Esophagus (tissue), 2 donors: ENCODE measurements at regions not wholly inside any gene's neighbourhood (a gene's known extent, or its start where the extent isn't known, plus 50 kb on each side); places are given as distances from the start of the nearest gene placed in this dataset.
A peak's percentile ranks its signal among the peaks of the same experiment; 100 is the strongest.
"Not testable (repeated sequence)": the region's sequence is repeated elsewhere in the genome, so short reads cannot be mapped to it uniquely, and the experiment has no call there.

Experiments
- H3K27ac ChIP-seq, 2 donors: one replicate each; pipeline ENCODE4 v1.5.1; 2013; ENCODE audit warnings: low read depth in 2 of 2, mild to moderate bottlenecking in 2 of 2, inconsistent platforms in 1 of 2, low read length in 1 of 2, moderate library complexity in 1 of 2
- H3K27me3 ChIP-seq, 2 donors: one replicate each; pipeline ENCODE4 v1.6.1; 2013; ENCODE audit warnings: low read length in 2 of 2, control low read depth in 1 of 2, mild to moderate bottlenecking in 1 of 2; ENCODE audit not compliant: insufficient read depth in 2 of 2, control insufficient read depth in 1 of 2
- H3K36me3 ChIP-seq, 2 donors: one replicate each; pipeline ENCODE4 v1.6.1; 2013; ENCODE audit warnings: low read length in 1 of 2; ENCODE audit not compliant: control insufficient read depth in 2 of 2, insufficient read depth in 2 of 2
- H3K4me1 ChIP-seq, 2 donors: one replicate each; pipeline ENCODE4 v1.6.1; 2013; ENCODE audit warnings: low read length in 1 of 2; ENCODE audit not compliant: control insufficient read depth in 2 of 2, insufficient read depth in 2 of 2
- H3K4me3 ChIP-seq, 2 donors: one replicate each; pipeline ENCODE4 v1.5.1; 2013; ENCODE audit warnings: low read length in 2 of 2, mild to moderate bottlenecking in 2 of 2, low read depth in 1 of 2, moderate library complexity in 1 of 2
- H3K9me3 ChIP-seq, 2 donors: one replicate each; pipeline ENCODE4 v1.6.1; 2013; ENCODE audit warnings: mild to moderate bottlenecking in 2 of 2, low read depth in 1 of 2, low read length in 1 of 2, moderate library complexity in 1 of 2; ENCODE audit not compliant: control insufficient read depth in 2 of 2, insufficient read depth in 1 of 2
- WGBS, 2 donors: extraction: QIAGEN DNeasy Blood & Tissue Kit; methylation state at CpG; one replicate each; pipeline ENCODE4 v1.1.7; 2013; 5-methylcytosine and 5-hydroxymethylcytosine counted together
- donor health status: healthy with polysubstance abuse.
- donor health status: Bipolar disorder and iron deficiency.

- 23 to 26% methylated on average over 4 of the region's 4 CpGs for WGBS, 2 donors
- Histone ChIP-seq H3K4me3 (no peak overlapping the region), H3K27me3 (no peaks in the 10 kb centered on the region), H3K36me3 (no peaks in the 10 kb centered on the region), H3K4me1 (peaks cover 0 to 5% of the 10 kb centered on the region in 2 donors), H3K27ac (peak overlapping the region; percentile 21 to 54), H3K9me3 (peaks cover 0 to 7% of the 10 kb centered on the region in 2 donors)
These were observed 88.8 kb upstream of the HES1 start for GRCh38 chr3:194046995-194047645.

GRCh38 chr3:194049394-194049793, 86.6 kb upstream of the HES1 start:
- Histone ChIP-seq H3K4me1 (peaks cover 0 to 5% of the 10 kb centered on the region in 2 donors), H3K36me3 (no peaks in the 10 kb centered on the region), H3K27ac (no peak overlapping the region), H3K9me3 (peaks cover 0 to 7% of the 10 kb centered on the region in 2 donors), H3K27me3 (no peaks in the 10 kb centered on the region), H3K4me3 (no peak overlapping the region)
- WGBS, 2 donors: 98% methylated on average over 1 of the region's 1 CpG

- Histone ChIP-seq H3K4me3 (no peak overlapping the region), H3K9me3 (peaks cover 0 to 7% of the 10 kb centered on the region in 2 donors), H3K4me1 (peaks cover 0 to 5% of the 10 kb centered on the region in 2 donors), H3K27me3 (no peaks in the 10 kb centered on the region), H3K36me3 (no peaks in the 10 kb centered on the region), H3K27ac (no peak overlapping the region)
- WGBS, 2 donors: 93 to 99% methylated on average over 1 of the region's 1 CpG
These were observed 85.1 kb upstream of the HES1 start for GRCh38 chr3:194050782-194051320.

- Histone ChIP-seq H3K27me3 (no peaks in the 10 kb centered on the region), H3K4me3 (no peak overlapping the region), H3K27ac (no peak overlapping the region), H3K36me3 (no peaks in the 10 kb centered on the region), H3K4me1 (peaks cover 0 to 7% of the 10 kb centered on the region in 2 donors), H3K9me3 (peaks cover 0 to 7% of the 10 kb centered on the region in 2 donors)
- 85 to 86% methylated on average over 2 of the region's 2 CpGs for WGBS, 2 donors
These were observed 84.4 kb upstream of the HES1 start for GRCh38 chr3:194051366-194052149.

GRCh38 chr3:194053136-194053535, 82.8 kb upstream of the HES1 start:
- Histone ChIP-seq H3K9me3 (peaks cover 0 to 7% of the 10 kb centered on the region in 2 donors), H3K36me3 (no peaks in the 10 kb centered on the region), H3K4me3 (no peak overlapping the region), H3K27ac (no peak overlapping the region), H3K27me3 (no peaks in the 10 kb centered on the region), H3K4me1 (peaks cover 4 to 8% of the 10 kb centered on the region in 2 donors)
- 88 to 93% methylated on average over 4 of the region's 4 CpGs for WGBS, 2 donors

GRCh38 chr3:194054016-194054415, 81.9 kb upstream of the HES1 start:
- 92 to 93% methylated on average over 2 of the region's 2 CpGs for WGBS, 2 donors
- peaks cover 4 to 8% of the 10 kb centered on the region in 2 donors for H3K4me1 ChIP-seq
- no peaks in the 10 kb centered on the region for H3K27me3 ChIP-seq
- peaks cover 0 to 7% of the 10 kb centered on the region in 2 donors for H3K9me3 ChIP-seq
- H3K4me3 ChIP-seq: no peak overlapping the region
- no peaks in the 10 kb centered on the region for H3K36me3 ChIP-seq
- H3K27ac ChIP-seq: no peak overlapping the region

GRCh38 chr3:194054540-194054939, 81.4 kb upstream of the HES1 start:
- Histone ChIP-seq H3K9me3 (peaks cover 0 to 7% of the 10 kb centered on the region in 2 donors), H3K27me3 (no peaks in the 10 kb centered on the region), H3K27ac (no peak overlapping the region), H3K36me3 (no peaks in the 10 kb centered on the region), H3K4me1 (peaks cover 4 to 8% of the 10 kb centered on the region in 2 donors), H3K4me3 (no peak overlapping the region)
- WGBS, 2 donors: 92 to 93% methylated on average over 5 of the region's 5 CpGs

GRCh38 chr3:194054961-194055360, 81.0 kb upstream of the HES1 start:
- WGBS, 2 donors: 88 to 91% methylated on average over 3 of the region's 3 CpGs
- Histone ChIP-seq H3K4me3 (no peak overlapping the region), H3K4me1 (peaks cover 4 to 8% of the 10 kb centered on the region in 2 donors), H3K36me3 (no peaks in the 10 kb centered on the region), H3K27ac (no peak overlapping the region), H3K27me3 (no peaks in the 10 kb centered on the region), H3K9me3 (peaks cover 0 to 7% of the 10 kb centered on the region in 2 donors)

GRCh38 chr3:194056323-194056722, 79.6 kb upstream of the HES1 start:
- 88 to 89% methylated on average over 15 of the region's 15 CpGs for WGBS, 2 donors
- H3K4me1 ChIP-seq, H3K36me3 ChIP-seq, H3K4me3 ChIP-seq, H3K9me3 ChIP-seq, H3K27me3 ChIP-seq: not testable (repeated sequence)
- H3K27ac ChIP-seq: peak overlapping the region in 1 of 2 donors; percentile 47
